Keratinocyte (primary cell): ENCODE measurements at regions not wholly inside any gene's neighbourhood (a gene's known extent, or its start where the extent isn't known, plus 50 kb on each side); places are given as distances from the start of the nearest gene placed in this dataset.

Experiments used
- DNase-seq: peaks from one replicate; pipeline ENCODE4 v3.0.0-alpha.2; 2011; ENCODE audit warnings: low read depth, missing footprints, low spot score
- FAIRE-seq: peaks from 2 replicates; lab custom pipeline; 2011; peaks lifted over from hg19 to GRCh38; lab: Jason Lieb, UNC
- H2AFZ ChIP-seq: 2 replicates; pipeline ENCODE4 v1.6.0; 2012; ENCODE audit warnings: low read length, control low read depth, inconsistent platforms; ENCODE audit not compliant: control insufficient read depth
- H3K27ac ChIP-seq: 2 replicates; pipeline ENCODE4 v1.5.1; 2011; ENCODE audit warnings: low read length; ENCODE audit not compliant: control insufficient read depth, insufficient read depth
- H3K27me3 ChIP-seq: 3 replicates; pipeline ENCODE4 v1.6.0; 2011; ENCODE audit warnings: low read length; ENCODE audit not compliant: control insufficient read depth, insufficient read depth; ENCODE audit errors: extremely low read depth
- H3K36me3 ChIP-seq, 2 experiments: 2 replicates in 1 of 2; 3 replicates in 1 of 2; pipeline ENCODE4 v1.5.1; 2011; ENCODE audit warnings: low read length in 2 of 2, mild to moderate bottlenecking in 1 of 2; ENCODE audit not compliant: control insufficient read depth in 2 of 2, insufficient read depth in 2 of 2; ENCODE audit errors: extremely low read depth in 1 of 2
- H3K4me1 ChIP-seq: 3 replicates; pipeline ENCODE4 v1.5.1; 2011; ENCODE audit warnings: low read length; ENCODE audit not compliant: control insufficient read depth, insufficient read depth; ENCODE audit errors: extremely low read depth
- H3K4me2 ChIP-seq: 3 replicates; pipeline ENCODE4 v1.6.0; 2011; ENCODE audit warnings: low read depth, low read length; ENCODE audit not compliant: control insufficient read depth, insufficient read depth; ENCODE audit errors: extremely low read depth
- H3K4me3 ChIP-seq, 3 experiments: fragments of 200-600 bp in 1 of 3; sonication (generic) in 1 of 3; 2 replicates in 2 of 3; 3 replicates in 1 of 3; pipeline ENCODE4 v1.5.1; 2011 to 2016; ENCODE audit warnings: low read length in 3 of 3, mild to moderate bottlenecking in 3 of 3, control low read depth in 2 of 3, inconsistent platforms in 1 of 3, low read depth in 1 of 3, mixed read lengths in 1 of 3, mixed run types in 1 of 3, moderate library complexity in 1 of 3; ENCODE audit not compliant: control insufficient read depth in 2 of 3, insufficient read depth in 2 of 3; ENCODE audit errors: extremely low read depth in 1 of 3
- H3K79me2 ChIP-seq: 2 replicates; pipeline ENCODE4 v1.6.0; 2012; ENCODE audit warnings: low read length; ENCODE audit not compliant: control insufficient read depth, insufficient read depth
- H3K9ac ChIP-seq: 3 replicates; pipeline ENCODE4 v1.6.0; 2011; ENCODE audit warnings: low read length; ENCODE audit not compliant: control insufficient read depth, insufficient read depth; ENCODE audit errors: extremely low read depth
- H3K9me1 ChIP-seq: 3 replicates; pipeline ENCODE4 v1.6.0; 2011; ENCODE audit warnings: low read length; ENCODE audit not compliant: control insufficient read depth, insufficient read depth; ENCODE audit errors: extremely low read depth
- H3K9me3 ChIP-seq: 2 replicates; pipeline ENCODE4 v1.5.1; 2012; ENCODE audit warnings: low read depth, low read length; ENCODE audit not compliant: control insufficient read depth
- H4K20me1 ChIP-seq: 3 replicates; pipeline ENCODE4 v1.6.0; 2011; ENCODE audit warnings: low read length; ENCODE audit not compliant: control insufficient read depth, insufficient read depth; ENCODE audit errors: extremely low read depth
- CTCF ChIP-seq, 3 experiments: IDR thresholded peaks in 1 of 3; conservative IDR thresholded peaks in 1 of 3; optimal IDR thresholded peaks in 1 of 3; 2 replicates in 2 of 3; 3 replicates in 1 of 3; pipeline versions ENCODE3 to v1.5.1; 2011; ENCODE audit warnings: low read length in 3 of 3, mild to moderate bottlenecking in 3 of 3, moderate library complexity in 2 of 3, control low read depth in 1 of 3, inconsistent platforms in 1 of 3; ENCODE audit not compliant: insufficient read depth in 2 of 3; ENCODE audit errors: extremely low read depth in 1 of 3
- EZH2 ChIP-seq: IDR thresholded peaks from one replicate; pipeline ENCODE4 v1.6.1; 2012; ENCODE audit warnings: inconsistent platforms, mild to moderate bottlenecking, low read length, moderate library complexity
- dilution Hi-C: fragments of 300-500 bp; cut with MboI; formaldehyde crosslinking; loops from one replicate; pipeline ENCODE4 v1.7.0; 2020; ENCODE audit warnings: low sequenced_read_pairs; ENCODE audit not compliant: extremely low pct_ligation_motif_present

DNA sequence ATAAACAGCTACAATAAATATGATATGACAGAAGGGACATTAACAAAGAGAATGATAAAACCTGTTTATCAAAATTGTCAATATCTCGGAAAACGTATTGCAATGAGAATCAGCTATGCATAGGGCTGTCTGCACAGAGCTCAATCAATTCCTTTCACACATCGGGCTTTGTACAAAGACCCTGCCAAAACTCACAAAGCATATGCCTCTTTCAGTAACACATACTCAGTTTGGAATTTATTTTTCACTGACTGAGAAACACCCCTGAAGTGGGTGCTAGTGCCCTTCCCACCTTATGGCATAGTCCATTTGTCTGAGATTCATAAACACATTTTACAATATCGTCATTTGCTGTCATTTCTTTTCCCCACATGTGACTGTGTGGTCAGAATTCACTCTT lies 815.8 kb upstream of the FAM98A start:
- DNase-seq, result no peak
- H3K4me1 ChIP-seq, result no peaks in the 10 kb centered on the region
- H3K79me2 ChIP-seq, result no peaks in the 10 kb centered on the region
- no peaks in the 10 kb centered on the region for H3K9me1 ChIP-seq
- TF ChIP-seq EZH2 (no peak), CTCF (optimal IDR thresholded peaks at IDR 0.05 in 1 of 3, IDR thresholded peaks at IDR 0.05 in 1 of 3, conservative IDR thresholded peaks at IDR 0.05 in 1 of 3; ENCODE audit: extremely low read depth in 1 of 3, insufficient read depth in 2 of 3, low read length in 3 of 3) (no peak)
- dilution Hi-C loops, result no loop called here
- H3K9ac ChIP-seq, result no peak overlapping the region
- no peak for FAIRE-seq
- no peaks in the 10 kb centered on the region for H3K9me3 ChIP-seq
- no peak overlapping the region for H3K4me3 ChIP-seq
- no peaks in the 10 kb centered on the region for H3K36me3 ChIP-seq
- no peak overlapping the region for H3K4me2 ChIP-seq
- no peak overlapping the region for H2AFZ ChIP-seq
- no peak overlapping the region for H3K27ac ChIP-seq
- H3K27me3 ChIP-seq, result no peaks in the 10 kb centered on the region
- H4K20me1 ChIP-seq, result no peaks in the 10 kb centered on the region

- H3K4me1 ChIP-seq, result no peaks in the 10 kb centered on the region
- H4K20me1 ChIP-seq, result no peaks in the 10 kb centered on the region
- H3K4me3 ChIP-seq, result no peak overlapping the region
- H3K79me2 ChIP-seq, result no peaks in the 10 kb centered on the region
- no peak for TF ChIP-seq CTCF (optimal IDR thresholded peaks at IDR 0.05 in 1 of 3, IDR thresholded peaks at IDR 0.05 in 1 of 3, conservative IDR thresholded peaks at IDR 0.05 in 1 of 3; ENCODE audit: extremely low read depth in 1 of 3, insufficient read depth in 2 of 3, low read length in 3 of 3)
- TF ChIP-seq EZH2, result no peak
- no peak overlapping the region for H3K9ac ChIP-seq
- H3K27me3 ChIP-seq, result no peaks in the 10 kb centered on the region
- H3K27ac ChIP-seq, result no peak overlapping the region
- DNase-seq, result no peak
- H3K9me3 ChIP-seq, result no peaks in the 10 kb centered on the region
- dilution Hi-C loops, result no loop called here
- no peaks in the 10 kb centered on the region for H3K36me3 ChIP-seq
- no peak overlapping the region for H3K4me2 ChIP-seq
- FAIRE-seq, result no peak
- no peaks in the 10 kb centered on the region for H3K9me1 ChIP-seq
- no peak overlapping the region for H2AFZ ChIP-seq
These were observed 809.0 kb upstream of the FAM98A start for GRCh38 chr2:34408100-34408499.
